WI38 (cell line): ENCODE measurements at regions not wholly inside any gene's neighbourhood (a gene's known extent, or its start where the extent isn't known, plus 50 kb on each side); places are given as distances from the start of the nearest gene placed in this dataset.
"Not testable (repeated sequence)": the region's sequence is repeated elsewhere in the genome, so short reads cannot be mapped to it uniquely, and the experiment has no call there.

ENCODE experiments used
- H3K4me3 ChIP-seq: 2 replicates; pipeline ENCODE4 v1.5.1; 2011; ENCODE audit warnings: low read depth, mild to moderate bottlenecking, control low read depth, low read length
- CTCF ChIP-seq: IDR thresholded peaks from 2 replicates; pipeline ENCODE4 v1.5.1; 2012; ENCODE audit warnings: low read depth, mild to moderate bottlenecking, control low read depth, low read length

- H3K4me3 ChIP-seq, result no peak overlapping the region
- TF ChIP-seq CTCF, result no peak
Measured at GRCh38 chr6:119842191-119842590, 492.6 kb upstream of the MAN1A1 start.

- no peak overlapping the region for H3K4me3 ChIP-seq
- no peak for TF ChIP-seq CTCF
Measured at GRCh38 chr6:119838043-119838442, 488.5 kb upstream of the MAN1A1 start.

GRCh38 chr6:119834418-119834817, 484.9 kb upstream of the MAN1A1 start:
- no peak overlapping the region for H3K4me3 ChIP-seq
- TF ChIP-seq CTCF, result no peak

GRCh38 chr6:119832411-119832810, 482.9 kb upstream of the MAN1A1 start:
- TF ChIP-seq CTCF, result no peak
- no peak overlapping the region for H3K4me3 ChIP-seq

- no peak overlapping the region for H3K4me3 ChIP-seq
- no peak for TF ChIP-seq CTCF
Measured at GRCh38 chr6:119830494-119831295, 481.1 kb upstream of the MAN1A1 start.

GRCh38 chr6:119830069-119830468, 480.5 kb upstream of the MAN1A1 start:
- TF ChIP-seq CTCF, result no peak

GRCh38 chr6:119829499-119829898, 479.9 kb upstream of the MAN1A1 start:
- H3K4me3 ChIP-seq, result not testable (repeated sequence)

More at GRCh38 chr6:119830069-119830468, 480.5 kb upstream of the MAN1A1 start:
- no peak overlapping the region for H3K4me3 ChIP-seq

GRCh38 chr6:119829006-119829405, 479.4 kb upstream of the MAN1A1 start:
- no peak overlapping the region for H3K4me3 ChIP-seq
- TF ChIP-seq CTCF, result no peak
